GM12878 (cell line): ENCODE measurements at regions not wholly inside any gene's neighbourhood (a gene's known extent, or its start where the extent isn't known, plus 50 kb on each side); places are given as distances from the start of the nearest gene placed in this dataset.

Experiments
- ATAC-seq: fragments of 200-7000 bp; cut with Tn5 transposase; 3 replicates; pipeline ENCODE4 v1.9.1; 2020; ENCODE audit warnings: mild to moderate bottlenecking, moderate library complexity
- BruUV-seq: library from RNA; stranded (reverse); fragments of 400-500 nt; replicated peaks from 2 replicates; lab custom pipeline; 2021; lab: Mats Ljungman, UMichigan
- CTCF ChIA-PET: fragments of 300-600 bp; sonication (Branson Sonifier 250); formaldehyde crosslinking; extraction: SDS; loops from one replicate; lab custom pipeline; 2021; ENCODE audit warnings: inconsistent platforms; lab: Yijun Ruan, JAX
- POLR2A ChIA-PET: fragments of 350-600 bp; formaldehyde crosslinking; extraction: SDS; loops from one replicate; lab custom pipeline; 2021; ENCODE audit warnings: inconsistent platforms; lab: Charles Lee
- RAD21 ChIA-PET: fragments of 300-600 bp; sonication (Branson Sonifier 250); formaldehyde crosslinking; loops from one replicate; lab custom pipeline; 2023; ENCODE audit warnings: antibody characterized with exemption; ENCODE audit not compliant: unreplicated experiment; lab: Charles Lee
- SMC1A ChIA-PET: fragments of 300-600 bp; sonication (Branson Sonifier 250); formaldehyde crosslinking; loops from one replicate; lab custom pipeline; 2023; ENCODE audit not compliant: unreplicated experiment, uncharacterized antibody; lab: Charles Lee
- DNase-seq: peaks from one replicate; pipeline ENCODE4 v3.0.0-alpha.2; 2011; ENCODE audit warnings: low read depth, low spot score
- FAIRE-seq: peaks from 3 replicates; lab custom pipeline; 2011; peaks lifted over from hg19 to GRCh38; lab: Jason Lieb, UNC
- H2AFZ ChIP-seq: 2 replicates; pipeline ENCODE4 v1.6.0; 2011; ENCODE audit warnings: low read depth, low read length, control low read depth; ENCODE audit not compliant: control insufficient read depth
- H3K27ac ChIP-seq: 2 replicates; pipeline ENCODE4 v1.5.1; 2011; ENCODE audit warnings: control low read depth; ENCODE audit not compliant: control insufficient read depth, insufficient read depth
- H3K27me3 ChIP-seq, 2 experiments: replicated peaks in 1 of 2; 2 replicates each; pipeline versions ENCODE4 v1.6.0 to v1.6.1; 2011; ENCODE audit warnings: low read length in 1 of 2; ENCODE audit not compliant: control insufficient read depth in 2 of 2, insufficient read depth in 2 of 2
- H3K36me3 ChIP-seq, 2 experiments: 2 replicates each; pipeline ENCODE4 v1.5.1; 2011; ENCODE audit warnings: low read length in 1 of 2; ENCODE audit not compliant: control insufficient read depth in 2 of 2, insufficient read depth in 2 of 2
- H3K4me1 ChIP-seq: 2 replicates; pipeline ENCODE4 v1.6.1; 2011; ENCODE audit warnings: mild to moderate bottlenecking, low read length, moderate library complexity, mixed read lengths; ENCODE audit not compliant: control insufficient read depth, insufficient read depth
- H3K4me2 ChIP-seq: 2 replicates; pipeline ENCODE4 v1.6.0; 2011; ENCODE audit warnings: control low read depth; ENCODE audit not compliant: control insufficient read depth, insufficient read depth
- H3K4me3 ChIP-seq: fragments of 200-600 bp; sonication (generic); 2 replicates; pipeline ENCODE4 v1.5.1; 2016
- H3K79me2 ChIP-seq: 2 replicates; pipeline ENCODE4 v1.6.0; 2011; ENCODE audit warnings: low read length; ENCODE audit not compliant: control insufficient read depth, insufficient read depth
- H3K9ac ChIP-seq: 2 replicates; pipeline ENCODE4 v1.8.0; 2011; ENCODE audit warnings: low read length, control low read depth, mixed read lengths; ENCODE audit not compliant: control insufficient read depth, insufficient read depth
- H3K9me3 ChIP-seq: replicated peaks from 3 replicates; pipeline ENCODE4 v1.5.1; 2011; ENCODE audit warnings: mild to moderate bottlenecking, low read length; ENCODE audit not compliant: control insufficient read depth, insufficient read depth
- H4K20me1 ChIP-seq: 2 replicates; pipeline ENCODE4 v1.6.0; 2011; ENCODE audit not compliant: control insufficient read depth, insufficient read depth
- BMI1 ChIP-seq: fragments of 450-650 bp; IDR thresholded peaks from 2 replicates; pipeline ENCODE4 v1.6.1; 2016; ENCODE audit warnings: mild to moderate bottlenecking, moderate library complexity, borderline replicate concordance
- CHD4 ChIP-seq: fragments of 200-600 bp; sonication (generic); IDR thresholded peaks from 2 replicates; pipeline ENCODE4 v1.6.1; 2016; ENCODE audit warnings: mild to moderate bottlenecking
- HDGF ChIP-seq: fragments of 450-650 bp; IDR thresholded peaks from 2 replicates; pipeline ENCODE4 v1.6.1; 2016; ENCODE audit warnings: antibody characterized with exemption
- MTA3 ChIP-seq: IDR thresholded peaks from 2 replicates; pipeline ENCODE4 v1.6.1; 2012; ENCODE audit warnings: low read length, inconsistent platforms, borderline replicate concordance
- NFXL1 ChIP-seq: fragments of 450-650 bp; IDR thresholded peaks from 2 replicates; pipeline ENCODE4 v1.6.1; 2017; ENCODE audit warnings: antibody characterized with exemption, mild to moderate bottlenecking, borderline replicate concordance
- POU2F2 ChIP-seq: IDR thresholded peaks from 3 replicates; pipeline ENCODE4 v1.6.1; 2011; ENCODE audit warnings: low read depth, mild to moderate bottlenecking, low read length, borderline replicate concordance
- RAD21 ChIP-seq: IDR thresholded peaks from 2 replicates; pipeline ENCODE4 v1.6.1; 2011; ENCODE audit warnings: mild to moderate bottlenecking, low read depth, low read length, moderate library complexity; ENCODE audit not compliant: insufficient read depth
- RUNX3 ChIP-seq: IDR thresholded peaks from 2 replicates; pipeline ENCODE4 v1.6.1; 2012; ENCODE audit warnings: low read length, inconsistent platforms
- SIN3A ChIP-seq: IDR thresholded peaks from 2 replicates; pipeline ENCODE4 v1.6.1; 2012; ENCODE audit warnings: low read depth, low read length, improper control_type of control experiment
- ZBED1 ChIP-seq: IDR thresholded peaks from 2 replicates; pipeline ENCODE4 v1.6.1; 2016; ENCODE audit warnings: borderline replicate concordance
- in situ Hi-C: fragments of 300-500 bp; cut with MboI; formaldehyde crosslinking; loops from 9 replicates; pipeline ENCODE4 v1.14.3; 2018; ENCODE audit warnings: mixed read lengths
- intact Hi-C: fragments of 100-400 bp; cut with micrococcal nuclease; formaldehyde crosslinking; loops from one replicate; pipeline ENCODE4 v1.14.2; 2022; ENCODE audit not compliant: unreplicated experiment
- TF ChIP-seq, protein P1 (sequence below): IDR thresholded peaks from 2 replicates; pipeline ENCODE4 v1.6.1; 2011; ENCODE audit warnings: borderline replicate concordance, low read depth, mild to moderate bottlenecking, moderate library complexity, low read length; ENCODE audit not compliant: insufficient read depth, poor library complexity, severe bottlenecking
- TF ChIP-seq, protein P2 (sequence below): IDR thresholded peaks from 2 replicates; pipeline ENCODE4 v1.6.1; 2011; ENCODE audit warnings: mild to moderate bottlenecking, low read depth, low read length, moderate library complexity; ENCODE audit not compliant: insufficient replicate concordance
- TF ChIP-seq, protein P3 (sequence below): fragments of 450-650 bp; IDR thresholded peaks from 2 replicates; pipeline ENCODE4 v1.6.1; 2017; ENCODE audit warnings: mild to moderate bottlenecking

DNA sequence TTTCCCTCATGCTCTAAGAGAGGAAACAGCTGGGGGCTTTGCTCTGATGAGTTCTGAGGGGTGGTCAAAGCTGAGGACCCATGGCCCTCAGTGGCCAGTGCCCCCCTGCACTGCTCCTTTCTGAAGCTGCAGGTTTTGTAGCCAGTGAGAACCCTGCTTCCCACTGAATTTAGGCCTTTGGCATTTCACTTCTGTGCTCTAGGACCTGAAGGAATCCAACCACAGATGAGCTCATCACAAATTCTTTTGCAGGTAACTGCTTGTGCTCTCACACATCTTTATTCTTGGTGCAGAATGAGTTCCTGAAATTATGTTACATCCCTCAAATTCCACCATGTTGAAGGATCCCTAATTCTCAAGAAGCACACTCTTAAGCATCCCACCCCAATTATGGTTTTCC lies 248.7 kb upstream of the IRF2BP2 start:
- CTCF ChIA-PET = interaction anchor here (1.0 kb wide), 1 partner anchor 13 kb away, joined by 3 read pairs; no protein-coding TSS in a partner anchor
- no peak for FAIRE-seq

More for the DNA sequence above, 248.7 kb upstream of the IRF2BP2 start:
- intact Hi-C loops (no loop called here), in situ Hi-C loops (no loop called here)
- DNase-seq (no peak), ATAC-seq (no peak)
- TF ChIP-seq HDGF (no peak), CHD4 (no peak), RAD21 (no peak), POU2F2 (no peak), MTA3 (no peak), NFXL1 (no peak), SIN3A (no peak), ZBED1 (no peak), RUNX3 (no peak), BMI1 (no peak)
- TF ChIP-seq, protein P1, sequence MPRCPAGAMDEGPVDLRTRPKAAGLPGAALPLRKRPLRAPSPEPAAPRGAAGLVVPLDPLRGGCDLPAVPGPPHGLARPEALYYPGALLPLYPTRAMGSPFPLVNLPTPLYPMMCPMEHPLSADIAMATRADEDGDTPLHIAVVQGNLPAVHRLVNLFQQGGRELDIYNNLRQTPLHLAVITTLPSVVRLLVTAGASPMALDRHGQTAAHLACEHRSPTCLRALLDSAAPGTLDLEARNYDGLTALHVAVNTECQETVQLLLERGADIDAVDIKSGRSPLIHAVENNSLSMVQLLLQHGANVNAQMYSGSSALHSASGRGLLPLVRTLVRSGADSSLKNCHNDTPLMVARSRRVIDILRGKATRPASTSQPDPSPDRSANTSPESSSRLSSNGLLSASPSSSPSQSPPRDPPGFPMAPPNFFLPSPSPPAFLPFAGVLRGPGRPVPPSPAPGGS = no peak
- TF ChIP-seq, protein P2, sequence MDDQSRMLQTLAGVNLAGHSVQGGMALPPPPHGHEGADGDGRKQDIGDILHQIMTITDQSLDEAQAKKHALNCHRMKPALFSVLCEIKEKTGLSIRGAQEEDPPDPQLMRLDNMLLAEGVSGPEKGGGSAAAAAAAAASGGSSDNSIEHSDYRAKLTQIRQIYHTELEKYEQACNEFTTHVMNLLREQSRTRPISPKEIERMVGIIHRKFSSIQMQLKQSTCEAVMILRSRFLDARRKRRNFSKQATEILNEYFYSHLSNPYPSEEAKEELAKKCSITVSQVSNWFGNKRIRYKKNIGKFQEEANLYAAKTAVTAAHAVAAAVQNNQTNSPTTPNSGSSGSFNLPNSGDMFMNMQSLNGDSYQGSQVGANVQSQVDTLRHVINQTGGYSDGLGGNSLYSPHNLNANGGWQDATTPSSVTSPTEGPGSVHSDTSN = no peak
- TF ChIP-seq, protein P3, sequence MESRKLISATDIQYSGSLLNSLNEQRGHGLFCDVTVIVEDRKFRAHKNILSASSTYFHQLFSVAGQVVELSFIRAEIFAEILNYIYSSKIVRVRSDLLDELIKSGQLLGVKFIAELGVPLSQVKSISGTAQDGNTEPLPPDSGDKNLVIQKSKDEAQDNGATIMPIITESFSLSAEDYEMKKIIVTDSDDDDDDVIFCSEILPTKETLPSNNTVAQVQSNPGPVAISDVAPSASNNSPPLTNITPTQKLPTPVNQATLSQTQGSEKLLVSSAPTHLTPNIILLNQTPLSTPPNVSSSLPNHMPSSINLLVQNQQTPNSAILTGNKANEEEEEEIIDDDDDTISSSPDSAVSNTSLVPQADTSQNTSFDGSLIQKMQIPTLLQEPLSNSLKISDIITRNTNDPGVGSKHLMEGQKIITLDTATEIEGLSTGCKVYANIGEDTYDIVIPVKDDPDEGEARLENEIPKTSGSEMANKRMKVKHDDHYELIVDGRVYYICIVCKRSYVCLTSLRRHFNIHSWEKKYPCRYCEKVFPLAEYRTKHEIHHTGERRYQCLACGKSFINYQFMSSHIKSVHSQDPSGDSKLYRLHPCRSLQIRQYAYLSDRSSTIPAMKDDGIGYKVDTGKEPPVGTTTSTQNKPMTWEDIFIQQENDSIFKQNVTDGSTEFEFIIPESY = no peak
- Histone ChIP-seq H3K4me1 (no peaks in the 10 kb centered on the region; the same call in 1 of the 2 replicates), H3K36me3 (no peaks in the 10 kb centered on the region), H4K20me1 (no peaks in the 10 kb centered on the region), H3K4me2 (no peak overlapping the region), H3K27me3 (no peaks in the 10 kb centered on the region; a peak in 1 of 4 replicates), H3K79me2 (no peaks in the 10 kb centered on the region), H2AFZ (no peak overlapping the region), H3K9ac (no peak overlapping the region), H3K27ac (no peak overlapping the region), H3K4me3 (no peak overlapping the region), H3K9me3 (no peaks in the 10 kb centered on the region; the same call in 2 of the 3 replicates)
- ChIA-PET RAD21 (interaction anchor here (0.6 kb wide), 1 partner anchor 8 kb away, joined by 5 read pairs; no protein-coding TSS in a partner anchor), POLR2A (interaction anchor here (0.6 kb wide), 1 partner anchor 505 kb away, joined by 4 read pairs; no protein-coding TSS in a partner anchor), SMC1A (interaction anchor here (0.9 to 8.7 kb wide), 3 partner anchors 13 to 23 kb away, joined by 3 to 49 read pairs (median 3); no protein-coding TSS in a partner anchor)
- BruUV-seq = no TSS peak
